HG03469 (cell line): ENCODE measurements at regions not wholly inside any gene's neighbourhood (a gene's known extent, or its start where the extent isn't known, plus 50 kb on each side); places are given as distances from the start of the nearest gene placed in this dataset.

Experiments used
- ATAC-seq: cut with Tn5 transposase; IDR thresholded peaks from one replicate; pipeline ENCODE4 v1.9.1; 2021; ENCODE audit warnings: mild to moderate bottlenecking, moderate library complexity, moderate number of reproducible peaks; ENCODE audit not compliant: unreplicated experiment

DNA sequence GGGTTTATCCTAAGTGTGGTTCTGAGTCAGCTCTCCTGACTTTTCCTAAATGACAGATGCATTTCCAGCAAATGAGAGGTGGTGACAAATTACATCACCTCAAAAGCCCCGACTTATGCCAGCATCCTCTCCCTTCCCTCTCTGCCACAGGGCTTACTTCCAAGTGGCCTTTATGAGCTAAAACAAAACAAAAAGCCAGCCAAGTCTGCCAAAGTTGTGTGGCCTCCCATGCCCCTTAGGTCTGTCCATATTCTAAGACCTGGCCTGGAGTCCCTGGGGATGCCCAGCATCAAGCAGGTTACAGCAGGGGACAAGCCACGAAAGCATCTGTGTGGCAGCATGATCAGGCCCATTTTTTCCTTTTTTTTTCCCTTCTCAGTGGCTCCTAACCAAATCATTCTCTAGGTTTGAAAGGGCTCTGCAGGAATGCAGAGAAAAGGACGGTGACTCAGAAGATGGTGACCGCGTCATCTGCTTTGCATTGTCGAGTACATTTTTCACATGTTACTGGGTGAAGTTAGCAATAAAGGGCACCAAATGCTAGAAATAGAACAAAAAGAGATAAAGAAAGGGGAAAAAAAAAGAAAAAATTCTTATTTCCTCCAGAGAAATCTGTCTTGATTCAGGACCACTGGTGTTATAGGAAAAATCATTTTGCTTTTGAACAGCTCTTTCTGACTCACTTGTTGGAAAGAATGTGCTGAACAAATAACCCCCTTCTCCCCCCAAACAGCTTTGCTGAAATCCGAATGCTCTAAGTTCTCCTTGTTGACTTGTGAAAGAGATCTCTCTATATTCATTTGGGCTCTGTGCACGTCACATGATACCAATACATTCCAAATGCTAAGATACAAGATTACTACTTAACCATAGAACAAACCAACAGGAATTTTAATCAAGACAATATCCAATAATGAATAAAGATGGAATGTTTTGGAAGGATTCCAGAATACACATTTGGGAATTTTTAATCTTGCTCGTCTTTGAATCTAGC is 178.7 kb downstream of the EN1 start:
- no peak for ATAC-seq

DNA sequence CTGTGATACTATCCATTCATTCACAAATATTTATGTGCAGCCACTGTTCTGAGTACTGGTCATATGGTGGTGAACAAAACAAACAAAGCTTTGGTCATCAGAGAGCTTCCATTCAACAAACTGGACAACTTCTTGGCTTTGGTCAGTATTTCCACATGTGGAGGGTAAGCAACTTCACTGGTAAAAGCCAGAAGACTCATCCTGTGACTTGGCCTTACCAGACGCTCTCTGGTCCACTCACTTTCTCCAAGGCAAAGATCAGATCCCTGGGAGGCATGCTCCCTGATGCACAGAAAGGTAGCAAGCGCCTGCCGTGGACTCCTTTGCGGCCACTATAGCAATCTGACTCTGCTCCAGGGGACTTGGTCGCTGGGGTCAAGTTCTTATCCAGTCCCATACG is 179.5 kb downstream of the EN1 start:
- no peak for ATAC-seq

DNA sequence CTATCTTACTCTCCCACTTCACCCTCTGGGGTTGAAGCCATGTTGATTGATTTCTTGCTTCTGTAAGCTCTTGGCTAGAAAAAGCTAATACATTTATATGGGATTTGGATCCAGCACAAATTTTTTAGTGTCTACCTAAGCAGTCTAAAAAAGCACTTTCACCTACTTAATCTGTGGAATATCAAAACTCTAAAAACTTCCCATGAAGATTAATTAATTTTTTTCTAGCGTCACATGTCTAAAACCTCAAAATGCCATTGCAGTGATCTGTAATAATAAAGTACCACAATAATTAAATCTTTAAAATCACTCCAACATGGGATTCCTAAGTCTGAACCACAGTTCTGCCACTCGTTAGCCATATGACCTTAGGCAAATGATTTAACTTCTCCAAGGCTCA is 180.1 kb downstream of the EN1 start:
- ATAC-seq: no peak

DNA sequence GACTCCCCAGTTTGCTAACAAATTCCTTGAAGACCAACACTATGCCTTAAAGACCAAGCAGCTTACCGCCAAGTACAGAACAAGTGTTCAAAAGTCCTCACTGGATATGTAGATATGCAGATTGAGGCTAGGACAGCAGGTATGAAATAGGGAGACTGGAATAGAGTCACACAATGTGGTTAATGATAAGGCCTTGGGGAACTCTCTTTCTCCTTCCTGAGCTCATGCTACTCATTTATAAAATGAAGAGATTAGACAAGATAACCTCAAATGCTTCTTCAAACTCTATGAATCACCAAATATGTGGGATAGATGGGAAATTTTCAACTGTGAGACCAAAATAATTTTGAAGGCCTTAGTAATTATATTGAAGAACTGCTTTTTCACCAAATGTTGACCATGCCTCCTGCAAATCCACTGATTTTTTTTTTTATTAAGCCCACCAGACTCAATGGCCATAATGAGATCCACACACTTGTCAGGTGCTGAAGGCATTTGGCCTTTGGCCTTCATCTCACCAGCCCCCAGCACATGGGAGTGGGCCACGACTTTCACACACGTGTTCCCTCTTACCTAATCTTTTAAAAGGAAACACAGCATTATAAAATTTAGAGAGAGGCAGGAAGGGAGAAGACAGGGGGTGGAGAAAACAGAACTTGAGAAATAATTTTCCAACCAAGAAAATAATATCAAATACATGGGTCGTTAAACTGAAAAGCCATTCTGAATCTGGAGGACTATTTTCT is 181.5 kb downstream of the EN1 start:
- ATAC-seq: no peak

DNA sequence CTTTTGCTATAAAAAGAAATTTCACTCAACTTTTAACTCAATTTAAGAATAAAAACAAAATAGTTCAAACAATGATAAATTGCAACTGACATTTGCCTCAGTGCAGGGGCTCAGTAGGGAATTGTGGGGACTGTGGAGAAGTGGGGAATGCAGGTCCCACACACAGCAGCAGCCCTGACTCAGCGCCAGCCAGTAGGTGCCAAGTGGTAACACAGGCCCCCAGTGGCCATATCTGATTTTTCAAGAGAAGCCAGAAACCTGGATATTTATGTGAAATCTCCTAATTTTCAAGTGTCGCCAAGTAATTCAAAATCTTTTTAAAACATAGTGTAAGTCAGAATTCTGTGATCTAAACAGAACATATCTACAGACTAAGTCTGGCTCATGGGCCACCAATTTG is 186.3 kb downstream of the EN1 start:
- no peak for ATAC-seq

DNA sequence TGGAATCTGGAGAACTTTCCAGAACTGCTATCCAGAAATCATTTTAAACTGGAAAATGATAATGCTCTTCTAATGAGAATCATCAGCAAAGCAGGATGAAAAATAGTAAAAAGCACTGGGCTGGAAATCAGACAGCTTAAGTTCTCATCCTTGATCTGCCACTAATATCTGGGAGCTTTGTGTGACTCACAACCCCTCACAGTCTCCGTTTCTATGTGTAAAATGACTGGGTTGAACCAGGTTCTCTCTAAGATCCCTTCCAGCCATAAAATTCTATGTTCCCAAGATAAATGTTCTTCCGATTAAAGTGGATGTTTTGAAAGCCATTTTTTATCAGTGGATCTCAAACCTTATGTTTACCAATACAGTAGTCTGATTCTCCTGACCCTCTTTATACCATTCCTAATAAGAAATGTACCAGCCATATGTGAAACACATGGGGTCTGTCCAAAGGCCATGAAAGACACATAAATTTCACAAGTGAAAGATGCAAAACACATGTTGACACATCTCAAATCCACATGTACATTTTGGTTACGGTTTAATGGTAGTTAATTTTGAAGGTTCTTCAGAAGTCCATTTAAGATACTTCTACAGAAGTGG is 188.8 kb downstream of the EN1 start:
- no peak for ATAC-seq

DNA sequence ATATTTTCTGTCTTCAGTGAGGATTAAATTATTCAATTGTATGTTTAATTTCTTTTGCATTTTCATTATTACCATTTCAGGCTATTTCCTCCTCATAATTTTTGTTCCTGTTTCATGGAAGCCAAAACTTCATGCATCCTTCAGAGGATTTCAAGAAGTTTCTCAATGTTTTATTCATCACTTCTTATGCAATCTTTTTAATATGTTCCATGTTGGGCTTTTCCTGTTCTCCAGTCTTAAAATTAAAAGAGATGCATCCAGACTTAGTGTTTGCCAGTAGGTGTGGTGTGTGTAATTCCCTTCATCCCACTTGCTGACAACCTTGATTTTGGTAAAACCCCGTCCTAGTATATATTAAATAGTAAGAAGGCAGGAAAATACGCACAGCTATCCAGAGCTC is 190.0 kb downstream of the EN1 start:
- ATAC-seq: no peak

DNA sequence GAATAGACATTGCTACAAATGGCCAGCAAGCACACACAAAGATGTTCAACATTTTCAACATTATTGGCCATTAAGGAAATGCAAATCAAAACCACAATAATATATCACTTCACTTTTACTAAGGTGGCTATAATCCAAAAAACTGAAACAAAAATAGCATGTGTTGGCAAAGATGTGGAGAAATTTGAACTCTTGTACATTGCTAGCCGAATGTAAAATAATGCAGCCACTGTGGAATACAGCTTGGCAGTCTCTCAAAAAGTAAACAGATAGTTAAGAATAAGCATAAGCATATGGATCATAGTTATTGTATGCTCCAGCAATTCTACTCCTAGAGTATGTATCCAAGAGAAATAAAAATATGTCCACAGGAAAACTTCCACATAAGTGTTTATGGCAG is 192.5 kb downstream of the EN1 start:
- ATAC-seq: no peak

DNA sequence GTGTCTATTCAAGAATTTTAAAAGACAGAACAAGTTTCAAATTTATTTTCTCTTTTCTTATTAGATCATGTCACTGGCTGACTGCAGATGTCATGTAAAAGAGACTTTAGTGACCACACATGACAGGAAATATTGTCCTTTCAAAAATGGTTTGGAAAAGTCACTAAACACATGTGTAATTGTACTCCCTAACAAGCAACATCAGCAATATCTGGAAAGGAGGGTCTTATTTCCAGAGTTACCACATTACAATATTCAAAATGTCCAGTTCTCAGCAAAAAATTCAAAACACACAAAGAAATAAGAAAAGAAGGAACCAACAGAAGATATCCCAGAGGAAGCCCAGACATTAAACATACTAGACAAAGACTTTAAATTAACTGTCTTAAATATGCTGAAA is 197.1 kb downstream of the EN1 start:
- ATAC-seq: no peak

DNA sequence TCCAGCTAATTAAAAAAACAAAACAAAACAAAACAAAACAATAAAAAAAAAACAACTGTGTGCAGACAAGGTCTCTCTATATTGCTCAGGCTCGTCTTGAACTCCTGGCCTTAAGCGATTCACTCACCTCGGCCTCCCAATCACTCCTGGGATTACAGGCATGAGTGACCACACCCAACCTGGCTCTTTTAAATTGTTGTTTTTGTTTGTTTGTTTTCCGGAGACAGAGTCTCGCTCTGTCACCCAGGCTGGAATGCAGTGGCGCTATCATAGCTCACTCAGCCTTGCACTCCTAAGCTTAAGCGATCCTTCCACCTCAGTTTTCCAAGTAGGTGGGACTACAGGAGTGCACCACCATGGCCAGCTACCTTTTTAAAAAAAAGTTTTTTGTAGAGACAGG is 201.6 kb downstream of the EN1 start:
- no peak for ATAC-seq

DNA sequence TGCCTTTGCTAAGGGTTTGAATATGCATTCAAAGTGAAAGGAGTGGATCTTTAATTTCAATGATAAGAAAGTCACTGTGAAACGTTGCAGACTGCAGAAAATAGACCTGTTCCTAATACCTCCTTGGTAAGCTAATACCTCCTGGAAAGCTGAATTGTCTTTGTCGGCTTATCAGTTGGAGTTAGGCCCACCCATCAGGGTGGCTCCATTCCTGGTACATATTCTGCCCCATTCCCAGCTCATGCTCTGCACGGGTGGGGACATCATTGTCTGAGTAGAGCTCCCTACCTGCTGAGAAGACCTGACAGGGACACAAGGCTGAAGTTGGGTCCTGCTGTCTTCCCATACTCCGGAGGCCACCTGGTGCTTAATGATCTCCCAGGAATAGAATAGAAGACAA is 203.3 kb downstream of the EN1 start:
- ATAC-seq: no peak

DNA sequence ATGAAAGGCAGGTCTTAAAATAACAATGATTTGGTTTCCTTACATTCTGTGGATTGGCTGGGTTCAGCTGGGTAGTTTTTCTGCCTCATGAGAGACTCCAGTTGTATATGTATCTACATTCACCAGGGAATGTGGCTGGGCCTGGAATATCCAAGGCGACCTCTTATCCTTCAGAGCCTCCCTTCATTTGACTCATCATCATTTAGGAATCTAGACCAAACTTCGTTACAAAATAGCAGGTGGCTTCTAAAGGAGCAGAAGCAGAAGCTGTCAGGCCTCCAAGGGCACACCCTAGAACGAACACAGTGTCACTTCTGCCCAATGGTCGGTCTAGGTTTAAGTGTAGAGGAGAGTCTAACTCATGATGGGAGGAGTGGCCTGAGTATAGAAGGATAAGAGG is 204.2 kb downstream of the EN1 start:
- no peak for ATAC-seq

DNA sequence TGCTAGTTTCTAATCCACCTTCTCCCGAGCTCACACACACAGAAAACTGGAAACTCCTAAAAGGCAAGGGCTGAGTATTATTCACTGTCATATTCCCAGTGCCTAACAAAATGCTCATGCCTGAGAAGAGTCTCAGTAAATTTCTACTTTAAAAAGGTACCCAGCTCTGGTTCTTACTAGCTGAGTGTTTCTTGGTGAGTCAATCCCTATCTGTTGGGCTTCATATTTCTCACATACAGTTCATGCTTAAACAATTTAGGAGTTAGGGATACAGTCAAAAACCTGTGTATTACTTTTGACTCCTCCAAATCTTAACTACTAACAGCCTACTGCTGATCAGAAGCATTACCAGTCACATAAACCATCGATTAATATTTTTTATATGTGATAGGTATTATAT is 204.9 kb downstream of the EN1 start:
- no peak for ATAC-seq

DNA sequence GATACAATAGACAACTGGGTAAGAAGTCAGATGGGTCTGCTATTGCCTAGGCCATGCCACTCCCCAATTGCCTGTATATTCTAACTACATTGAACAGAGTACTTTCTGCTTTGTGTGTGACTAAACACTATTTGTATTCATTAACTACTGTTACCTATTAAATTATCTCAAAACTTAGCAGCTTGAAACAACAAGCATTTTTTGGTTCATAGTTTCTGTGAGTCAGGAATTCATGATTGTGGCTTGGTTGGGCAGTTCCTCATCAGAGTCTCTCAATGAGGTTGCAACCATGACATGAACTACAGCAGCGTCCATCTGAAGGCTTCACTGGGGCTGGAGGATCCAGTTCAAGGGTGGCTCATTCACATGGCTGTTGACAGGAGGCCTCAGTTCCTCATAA is 205.7 kb downstream of the EN1 start:
- ATAC-seq: no peak

DNA sequence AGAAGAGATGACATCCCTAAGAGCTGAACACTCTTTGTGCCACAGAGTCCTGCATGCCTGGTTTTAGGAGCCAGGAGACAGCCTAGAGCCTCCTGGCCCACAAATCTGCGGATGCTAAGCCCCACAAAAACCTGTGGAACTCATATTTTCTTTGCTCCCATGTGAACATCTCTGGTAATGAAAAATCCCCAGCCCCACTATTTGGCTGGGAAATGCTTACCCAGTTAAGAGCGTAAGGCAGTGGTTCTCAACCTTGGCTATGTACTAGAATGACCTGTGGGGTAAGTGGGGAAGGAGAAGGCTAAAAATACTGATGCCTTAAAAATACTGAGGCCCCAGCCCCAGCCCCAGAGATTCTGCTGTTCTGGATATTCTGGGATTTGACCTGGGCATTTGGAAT is 208.1 kb downstream of the EN1 start:
- no peak for ATAC-seq

DNA sequence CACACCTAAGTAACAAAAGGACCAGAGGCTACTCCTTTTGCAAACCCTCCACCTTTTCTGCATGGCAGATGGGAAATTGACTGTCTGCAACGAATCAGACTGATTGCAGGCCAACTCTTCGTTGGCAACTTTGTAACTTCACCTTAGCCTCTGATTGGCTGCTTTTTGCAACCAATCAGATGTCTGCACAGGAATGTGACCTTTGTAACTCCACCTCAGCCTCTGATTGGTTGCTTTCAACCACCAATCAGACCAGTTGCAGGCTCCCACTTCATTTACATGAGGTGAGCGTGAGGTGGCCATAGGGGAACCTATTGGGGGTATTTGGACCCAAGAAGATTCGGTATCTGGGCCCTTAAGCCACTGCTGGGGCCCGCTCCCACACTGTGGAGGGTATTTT is 209.0 kb downstream of the EN1 start:
- no peak for ATAC-seq

DNA sequence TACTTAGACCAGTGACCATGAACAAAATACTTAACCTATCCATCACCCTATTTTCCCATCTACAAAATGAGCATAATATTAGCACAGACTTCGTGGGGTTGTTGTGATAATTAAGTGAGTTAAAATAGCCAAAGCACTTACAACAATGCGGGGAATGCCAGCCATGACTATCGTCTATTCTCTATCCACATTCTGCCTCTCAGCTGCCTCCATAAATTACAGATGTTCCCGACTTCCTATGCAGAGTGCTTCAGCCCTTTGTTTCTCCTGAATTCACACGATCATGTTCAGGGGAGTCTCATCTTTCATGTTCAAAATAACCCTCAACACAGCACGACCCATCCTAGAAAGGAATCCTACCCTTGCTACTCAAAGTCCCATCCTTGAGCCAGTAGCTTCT is 211.6 kb downstream of the EN1 start:
- ATAC-seq: no peak

DNA sequence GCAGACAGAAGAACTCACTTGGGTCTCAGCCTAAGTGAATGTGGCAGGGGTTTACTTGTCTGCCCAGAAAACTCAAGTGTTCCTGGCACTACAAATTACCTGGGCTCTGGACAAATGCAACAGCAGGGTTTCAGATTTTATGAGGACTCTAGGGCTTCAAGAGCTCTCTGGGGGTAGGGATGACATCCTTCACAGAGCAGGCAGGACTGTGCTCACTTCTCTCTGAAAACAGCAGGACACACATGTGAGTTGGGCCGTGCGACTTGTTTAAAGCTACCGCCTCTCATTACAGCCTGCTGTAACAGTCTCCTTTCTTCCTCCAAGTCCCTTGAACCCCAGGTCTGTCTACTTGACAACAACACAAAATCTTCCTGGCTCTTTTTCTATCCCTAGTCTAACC is 212.6 kb downstream of the EN1 start:
- no peak for ATAC-seq

DNA sequence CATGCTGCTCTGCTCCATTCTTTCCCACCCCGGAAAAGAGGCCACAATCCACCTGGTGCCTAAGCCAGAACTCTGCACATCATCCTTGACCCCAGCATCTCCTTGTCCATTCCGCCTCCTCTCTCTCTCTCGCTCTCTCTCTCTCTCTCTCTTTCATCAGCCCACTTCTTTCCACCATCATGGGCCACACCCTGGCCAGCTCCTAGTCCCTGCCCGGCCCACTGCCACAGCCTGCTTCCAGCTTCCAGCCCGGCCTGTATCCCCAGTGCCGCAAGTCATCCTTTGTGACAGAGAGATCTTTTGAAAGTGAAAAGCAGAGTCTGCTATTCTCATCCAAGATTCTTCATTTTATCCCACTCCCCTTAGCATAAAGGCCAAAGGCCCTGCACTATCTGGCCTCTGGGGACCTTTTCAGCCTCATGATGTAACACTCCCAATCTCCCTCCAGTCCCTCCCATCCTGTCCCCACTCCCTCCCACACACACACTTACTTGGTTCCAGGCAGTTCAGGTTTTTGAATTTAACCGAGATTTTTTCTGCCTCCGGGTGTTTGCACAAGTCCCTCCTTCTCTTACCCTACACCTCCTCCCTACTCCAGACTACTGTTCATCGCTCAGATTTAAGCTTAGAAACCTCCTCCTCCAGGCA is 214.0 kb downstream of the EN1 start:
- no peak for ATAC-seq

DNA sequence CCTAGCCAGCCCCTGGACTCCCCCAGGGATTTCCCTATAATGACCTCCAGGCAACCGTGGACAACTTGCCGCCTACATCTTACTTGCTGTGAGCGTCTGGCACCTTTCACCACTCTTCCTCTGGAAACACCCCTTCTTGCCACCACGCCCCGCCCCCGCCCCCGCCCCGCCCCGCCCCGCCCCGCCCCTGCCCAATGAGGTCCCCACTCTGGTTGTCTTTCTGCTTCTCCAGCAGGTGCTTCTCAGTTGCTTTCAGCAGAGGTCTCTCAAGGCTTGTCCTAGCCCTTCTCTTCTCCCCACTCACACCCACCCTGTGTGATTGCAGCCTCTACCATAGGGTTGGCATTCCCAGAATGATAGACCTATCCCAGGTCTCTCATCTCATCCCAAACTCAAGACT is 214.5 kb downstream of the EN1 start:
- no peak for ATAC-seq

DNA sequence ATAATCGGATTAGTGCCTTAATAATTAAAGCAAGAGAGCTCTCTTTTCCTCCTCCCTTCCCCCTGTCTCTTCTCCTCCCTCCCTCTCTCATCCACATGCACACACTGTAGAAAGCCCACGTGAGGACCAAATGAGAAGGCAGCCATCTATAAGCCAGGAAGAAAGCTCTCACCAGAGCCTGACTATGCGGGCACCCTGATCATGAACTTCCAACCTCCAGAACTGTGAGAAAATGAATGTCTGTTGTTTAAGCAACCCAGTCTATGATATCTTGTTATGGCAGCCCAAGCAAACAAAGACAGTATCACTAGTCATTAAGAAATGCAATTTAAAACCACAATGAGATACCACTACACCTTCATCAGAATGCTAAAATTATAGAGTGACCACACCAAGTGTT is 220.3 kb downstream of the EN1 start:
- no peak for ATAC-seq
